ENCODE measurements at regions not wholly inside any gene's neighbourhood (a gene's known extent, or its start where the extent isn't known, plus 50 kb on each side); places are given as distances from the start of the nearest gene placed in this dataset.
"Not testable (repeated sequence)": the region's sequence is repeated elsewhere in the genome, so short reads cannot be mapped to it uniquely, and the experiment has no call there.

GRCh38 chr2:219868635-219869034, 241.2 kb downstream of the SLC4A3 start:
- Histone ChIP-seq H3K4me3 (no peak overlapping the region), H3K4me1 (no peaks in the 10 kb centered on the region), H3K27me3 (no peaks in the 10 kb centered on the region), H3K9me3 (no peaks in the 10 kb centered on the region), H3K27ac (no peak overlapping the region), H3K36me3 (no peaks in the 10 kb centered on the region)
- intact Hi-C loops (cut with DNase I), result no loop called here
- 86 to 87% methylated on average over 2 of the region's 2 CpGs for WGBS, 2 donors
- DNase-seq, result no peak
- no peak for TF ChIP-seq POLR2A (IDR thresholded peaks at IDR 0.05)
- no peak for TF ChIP-seq CTCF (IDR thresholded peaks at IDR 0.05)

GRCh38 chr2:219870041-219870440, 242.6 kb downstream of the SLC4A3 start:
- no peak for TF ChIP-seq CTCF (IDR thresholded peaks at IDR 0.05)
- no peaks in the 10 kb centered on the region for H3K27me3 ChIP-seq
- intact Hi-C loops (cut with DNase I), result no loop called here
- no peak overlapping the region for H3K27ac ChIP-seq
- H3K4me1 ChIP-seq, result no peaks in the 10 kb centered on the region
- no peak for DNase-seq
- H3K9me3 ChIP-seq, result no peaks in the 10 kb centered on the region
- H3K36me3 ChIP-seq, result no peaks in the 10 kb centered on the region
- H3K4me3 ChIP-seq, result no peak overlapping the region
- 57 to 61% methylated on average over 3 of the region's 3 CpGs for WGBS, 2 donors

GRCh38 chr2:219871351-219871750, 243.9 kb downstream of the SLC4A3 start:
- Histone ChIP-seq H3K36me3 (no peaks in the 10 kb centered on the region), H3K27me3 (no peaks in the 10 kb centered on the region), H3K27ac (no peak overlapping the region), H3K4me1 (no peaks in the 10 kb centered on the region), H3K9me3 (no peaks in the 10 kb centered on the region), H3K4me3 (no peak overlapping the region)
- 67 to 77% methylated on average over 8 of the region's 8 CpGs for WGBS, 2 donors
- intact Hi-C loops (cut with DNase I), result no loop called here
- no peak for DNase-seq
- TF ChIP-seq CTCF (IDR thresholded peaks at IDR 0.05) (no peak), POLR2A (IDR thresholded peaks at IDR 0.05) (no peak)

GRCh38 chr2:219875036-219875435, 247.6 kb downstream of the SLC4A3 start:
- 86% methylated on average over 1 of the region's 1 CpG for WGBS, 2 donors
- Histone ChIP-seq H3K9me3 (no peaks in the 10 kb centered on the region), H3K4me3 (no peak overlapping the region), H3K4me1 (no peaks in the 10 kb centered on the region), H3K27me3 (no peaks in the 10 kb centered on the region), H3K27ac (no peak overlapping the region), H3K36me3 (no peaks in the 10 kb centered on the region)
- DNase-seq, result no peak
- intact Hi-C loops (cut with DNase I), result no loop called here
- TF ChIP-seq CTCF (IDR thresholded peaks at IDR 0.05), result no peak
- no peak for TF ChIP-seq POLR2A (IDR thresholded peaks at IDR 0.05)

- intact Hi-C loops (cut with DNase I); H3K27ac ChIP-seq; H3K27me3 ChIP-seq; DNase-seq; H3K9me3 ChIP-seq; H3K36me3 ChIP-seq; H3K4me1 ChIP-seq; H3K4me3 ChIP-seq: not testable (repeated sequence)
- 86 to 92% methylated on average over 3 of the region's 3 CpGs for WGBS, 2 donors
Observed at GRCh38 chr2:219875986-219876385, 248.6 kb downstream of the SLC4A3 start.

GRCh38 chr2:219876931-219877330, 249.5 kb downstream of the SLC4A3 start:
- no peaks in the 10 kb centered on the region for H3K4me1 ChIP-seq
- no peaks in the 10 kb centered on the region for H3K36me3 ChIP-seq
- TF ChIP-seq POLR2A (IDR thresholded peaks at IDR 0.05), result no peak
- no peak for TF ChIP-seq CTCF (IDR thresholded peaks at IDR 0.05)
- H3K27me3 ChIP-seq, result no peaks in the 10 kb centered on the region
- no peaks in the 10 kb centered on the region for H3K9me3 ChIP-seq
- 78 to 81% methylated on average over 4 of the region's 4 CpGs for WGBS, 2 donors
- H3K4me3 ChIP-seq, result no peak overlapping the region
- no peak overlapping the region for H3K27ac ChIP-seq
- intact Hi-C loops (cut with DNase I), result no loop called here
- DNase-seq, result no peak
